ENCODE measurements at regions not wholly inside any gene's neighbourhood (a gene's known extent, or its start where the extent isn't known, plus 50 kb on each side); places are given as distances from the start of the nearest gene placed in this dataset.
"Not testable (repeated sequence)": the region's sequence is repeated elsewhere in the genome, so short reads cannot be mapped to it uniquely, and the experiment has no call there.

- TF ChIP-seq CTCF (IDR thresholded peaks at IDR 0.05), result no peak
- FAIRE-seq, result no peak
- WGBS, 2 donors, result 67 to 70% methylated on average over 6 of the region's 6 CpGs
These were observed 225.0 kb downstream of the SUCLG1 start for GRCh38 chr2:84234103-84234502.

GRCh38 chr2:84231478-84231877 is 227.6 kb downstream of the SUCLG1 start:
- DNase-seq (no peak), FAIRE-seq (no peak), ATAC-seq (no peak)
- Histone ChIP-seq H3K36me3 (no peaks in the 10 kb centered on the region), H3K4me3 (no peak overlapping the region), H3K27me3 (no peaks in the 10 kb centered on the region), H3K4me1 (no peaks in the 10 kb centered on the region), H3K9me3 (no peaks in the 10 kb centered on the region), H3K27ac (no peak overlapping the region)
- WGBS, 2 donors, result 73 to 95% methylated on average over 1 of the region's 1 CpG
- intact Hi-C loops (cut with DNase I), result no loop called here
- no peak for TF ChIP-seq CTCF (IDR thresholded peaks at IDR 0.05)

More at GRCh38 chr2:84234103-84234502, 225.0 kb downstream of the SUCLG1 start:
- intact Hi-C loops (cut with DNase I), result no loop called here
- H3K4me3 ChIP-seq, result no peak overlapping the region
- H3K36me3 ChIP-seq, result no peaks in the 10 kb centered on the region
- no peak overlapping the region for H3K27ac ChIP-seq
- no peaks in the 10 kb centered on the region for H3K27me3 ChIP-seq
- H3K4me1 ChIP-seq, result no peaks in the 10 kb centered on the region
- no peaks in the 10 kb centered on the region for H3K9me3 ChIP-seq
- no peak for DNase-seq
- ATAC-seq, result no peak

DNA sequence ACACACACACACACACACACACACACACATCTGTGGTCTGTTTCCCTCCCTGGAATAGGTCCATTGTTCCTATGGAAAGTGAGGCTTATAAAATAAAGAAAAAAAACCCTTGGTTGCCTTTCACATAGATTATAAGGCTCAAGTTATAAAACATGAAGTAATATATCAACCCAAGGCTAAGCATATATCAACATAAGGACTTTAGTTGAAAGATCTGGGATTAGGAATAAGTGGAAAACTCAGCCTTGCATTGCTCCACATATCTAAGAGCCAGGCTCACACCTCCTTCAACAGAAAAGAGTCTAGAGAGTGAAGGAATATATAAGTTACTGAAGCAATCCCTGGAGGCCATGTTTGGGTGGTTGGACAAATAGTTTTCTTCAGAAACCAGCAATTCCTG is 235.0 kb downstream of the SUCLG1 start:
- H3K4me1 ChIP-seq, result no peaks in the 10 kb centered on the region
- DNase-seq (no peak), ATAC-seq (no peak), FAIRE-seq (no peak)
- no peaks in the 10 kb centered on the region for H3K36me3 ChIP-seq
- H3K27ac ChIP-seq, result no peak overlapping the region
- no peaks in the 10 kb centered on the region for H3K9me3 ChIP-seq
- no peaks in the 10 kb centered on the region for H3K27me3 ChIP-seq
- intact Hi-C loops (cut with DNase I), result no loop called here
- no peak overlapping the region for H3K4me3 ChIP-seq
- no peak for TF ChIP-seq CTCF (IDR thresholded peaks at IDR 0.05)

DNA sequence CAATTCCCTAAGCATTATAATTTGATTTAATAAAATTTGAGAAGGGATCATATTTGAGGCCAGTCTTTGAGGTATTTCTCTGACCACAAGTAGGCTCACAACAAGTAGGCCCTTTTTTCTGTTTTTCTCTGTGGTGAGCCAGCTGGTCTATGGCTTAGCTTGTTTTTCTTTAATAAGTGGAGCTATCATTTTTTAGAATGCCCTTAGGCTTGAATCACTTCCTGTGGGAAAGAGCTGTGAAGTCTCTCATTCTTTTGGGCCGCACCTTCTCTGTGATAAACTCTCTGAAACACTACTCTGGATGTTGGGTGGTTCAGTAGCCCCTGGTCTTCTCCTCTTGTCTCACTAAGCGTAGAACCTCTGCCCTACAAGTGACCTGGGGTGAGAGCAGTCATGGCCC is 235.9 kb downstream of the SUCLG1 start:
- ATAC-seq (no peak), DNase-seq (no peak), FAIRE-seq (no peak)
- Histone ChIP-seq H3K4me1 (no peaks in the 10 kb centered on the region), H3K9me3 (no peaks in the 10 kb centered on the region), H3K27ac (no peak overlapping the region), H3K4me3 (no peak overlapping the region), H3K36me3 (no peaks in the 10 kb centered on the region), H3K27me3 (no peaks in the 10 kb centered on the region)
- intact Hi-C loops (cut with DNase I), result no loop called here
- TF ChIP-seq CTCF (IDR thresholded peaks at IDR 0.05), result no peak
- 84 to 94% methylated on average over 2 of the region's 2 CpGs for whole genome bisulfite sequencing, 2 donors

DNA sequence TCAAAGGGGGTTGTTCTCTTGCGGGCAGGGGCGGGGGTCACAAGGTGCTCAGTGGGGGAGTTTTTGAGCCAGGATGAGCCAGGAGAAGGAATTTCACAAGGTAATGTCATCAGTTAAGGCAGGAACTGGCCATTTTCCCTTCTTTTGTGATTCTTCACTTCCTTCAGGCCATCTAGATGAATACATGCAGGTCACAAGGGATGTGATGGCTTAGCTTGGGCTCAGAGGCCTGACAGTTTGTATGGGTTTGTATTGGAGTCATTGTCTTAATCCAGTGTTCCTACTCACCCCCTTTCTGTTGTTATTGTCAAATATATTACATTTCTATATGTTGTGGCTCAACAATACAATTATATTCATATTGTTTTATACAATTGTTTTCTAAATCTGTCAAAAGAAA is 238.0 kb downstream of the SUCLG1 start:
- H3K4me3 ChIP-seq; H3K27ac ChIP-seq; FAIRE-seq; intact Hi-C loops (cut with DNase I); H3K4me1 ChIP-seq; ATAC-seq; DNase-seq; H3K27me3 ChIP-seq; H3K9me3 ChIP-seq; H3K36me3 ChIP-seq: not testable (repeated sequence)
- WGBS, 2 donors, result 68 to 92% methylated on average over 2 of the region's 2 CpGs

DNA sequence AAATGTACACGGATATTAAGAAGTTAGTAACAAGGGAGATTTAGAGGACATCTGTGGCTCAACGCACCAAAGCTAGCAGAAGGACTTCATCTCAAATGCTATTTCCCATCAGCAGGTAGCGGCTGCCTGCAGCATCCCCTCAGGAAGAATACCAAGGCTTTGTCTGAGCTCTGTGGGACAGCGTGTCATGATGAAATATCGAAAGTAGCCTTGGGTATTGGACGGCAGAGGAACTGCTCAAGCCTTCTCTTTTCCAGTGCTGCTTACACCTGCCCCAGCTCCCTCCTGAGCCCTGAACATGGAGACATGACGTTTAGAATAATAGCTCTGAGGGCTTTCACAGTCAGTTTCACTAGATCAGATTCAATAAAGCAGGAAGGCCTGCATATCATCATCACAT is 241.6 kb downstream of the SUCLG1 start:
- intact Hi-C loops (cut with DNase I), result no loop called here
- H3K9me3 ChIP-seq, result no peaks in the 10 kb centered on the region
- WGBS, 2 donors, result 74 to 77% methylated on average over 7 of the region's 7 CpGs
- no peak for DNase-seq
- no peak overlapping the region for H3K27ac ChIP-seq
- TF ChIP-seq CTCF (IDR thresholded peaks at IDR 0.05), result no peak
- no peaks in the 10 kb centered on the region for H3K4me1 ChIP-seq
- FAIRE-seq, result no peak
- no peaks in the 10 kb centered on the region for H3K27me3 ChIP-seq
- no peaks in the 10 kb centered on the region for H3K36me3 ChIP-seq
- no peak overlapping the region for H3K4me3 ChIP-seq
- ATAC-seq, result no peak

Measured in pancreas (tissue), 10 donors.